OCI-LY3 (cell line): ENCODE measurements at regions not wholly inside any gene's neighbourhood (a gene's known extent, or its start where the extent isn't known, plus 50 kb on each side); places are given as distances from the start of the nearest gene placed in this dataset.
A peak's percentile ranks its signal among the peaks of the same experiment; 100 is the strongest.
"Not testable (repeated sequence)": the region's sequence is repeated elsewhere in the genome, so short reads cannot be mapped to it uniquely, and the experiment has no call there.

Source experiments
- H2AFZ ChIP-seq: fragments of 200-600, 300-600 bp; shearing (Covaris generic); 2 replicates; pipeline ENCODE4 v1.6.0; 2014; ENCODE audit warnings: antibody characterized with exemption, low read depth, low read length
- H3K27ac ChIP-seq: fragments of 200-600, 300-600 bp; sonication (generic); 2 replicates; pipeline ENCODE4 v1.5.1; 2014; ENCODE audit warnings: mild to moderate bottlenecking, low read length, moderate library complexity, mixed read lengths
- H3K27me3 ChIP-seq: fragments of 200-600, 300-600 bp; sonication (generic); 2 replicates; pipeline ENCODE4 v1.6.1; 2014; ENCODE audit warnings: low read depth, low read length, mixed read lengths
- H3K36me3 ChIP-seq: fragments of 200-600, 300-600 bp; sonication (generic); replicated peaks from 2 replicates; pipeline ENCODE3; 2014; ENCODE audit warnings: low read depth, low read length, mixed read lengths
- H3K4me1 ChIP-seq: fragments of 300-600, 200-600 bp; sonication (generic); 2 replicates; pipeline ENCODE4 v1.6.1; 2014; ENCODE audit warnings: low read length, mixed read lengths
- H3K4me2 ChIP-seq: fragments of 200-600, 300-600 bp; sonication (generic); 2 replicates; pipeline ENCODE4 v1.6.1; 2014; ENCODE audit warnings: low read length, mixed read lengths
- H3K4me3 ChIP-seq: fragments of 300-600, 200-600 bp; sonication (generic); 2 replicates; pipeline ENCODE4 v1.5.1; 2014; ENCODE audit warnings: antibody characterized with exemption, mild to moderate bottlenecking, low read length, moderate library complexity
- H3K79me2 ChIP-seq: fragments of 300-600, 200-600 bp; shearing (Covaris generic); 2 replicates; pipeline ENCODE4 v1.6.1; 2014; ENCODE audit warnings: mild to moderate bottlenecking, low read length, mixed read lengths
- H3K9ac ChIP-seq: fragments of 300-600, 200-600 bp; shearing (Covaris generic); 2 replicates; pipeline ENCODE4 v1.6.0; 2014; ENCODE audit warnings: mild to moderate bottlenecking, low read length, moderate library complexity
- H3K9me3 ChIP-seq: fragments of 200-600, 300-600 bp; shearing (Covaris generic); 2 replicates; pipeline ENCODE4 v1.6.1; 2014; ENCODE audit warnings: low read length, mixed read lengths; ENCODE audit not compliant: insufficient read depth
- H4K20me1 ChIP-seq: fragments of 200-600, 300-600 bp; sonication (generic); 2 replicates; pipeline ENCODE4 v1.6.1; 2016; ENCODE audit warnings: low read length, mixed read lengths; ENCODE audit not compliant: insufficient read depth

- not testable (repeated sequence) for H3K36me3 ChIP-seq
- peaks cover 17% of the 10 kb centered on the region; the same call in 1 of the 2 replicates for H3K4me1 ChIP-seq
Observed at GRCh38 chr1:206256935-206257334, 53.6 kb downstream of the SRGAP2 start.

GRCh38 chr1:206261473-206261872 lies 58.1 kb downstream of the SRGAP2 start:
- H3K4me1 ChIP-seq, H3K4me2 ChIP-seq, H3K36me3 ChIP-seq, H3K4me3 ChIP-seq, H4K20me1 ChIP-seq, H3K79me2 ChIP-seq, H2AFZ ChIP-seq, H3K9me3 ChIP-seq, H3K9ac ChIP-seq, H3K27ac ChIP-seq, H3K27me3 ChIP-seq: not testable (repeated sequence)

More at GRCh38 chr1:206256935-206257334, 53.6 kb downstream of the SRGAP2 start:
- H3K9ac ChIP-seq, H3K9me3 ChIP-seq, H3K27ac ChIP-seq, H2AFZ ChIP-seq, H4K20me1 ChIP-seq, H3K79me2 ChIP-seq, H3K4me3 ChIP-seq, H3K27me3 ChIP-seq: not testable (repeated sequence)
- H3K4me2 ChIP-seq: 0 out of 2 replicates have a peak overlapping the region, but pooled peaks have one; percentile 17

DNA sequence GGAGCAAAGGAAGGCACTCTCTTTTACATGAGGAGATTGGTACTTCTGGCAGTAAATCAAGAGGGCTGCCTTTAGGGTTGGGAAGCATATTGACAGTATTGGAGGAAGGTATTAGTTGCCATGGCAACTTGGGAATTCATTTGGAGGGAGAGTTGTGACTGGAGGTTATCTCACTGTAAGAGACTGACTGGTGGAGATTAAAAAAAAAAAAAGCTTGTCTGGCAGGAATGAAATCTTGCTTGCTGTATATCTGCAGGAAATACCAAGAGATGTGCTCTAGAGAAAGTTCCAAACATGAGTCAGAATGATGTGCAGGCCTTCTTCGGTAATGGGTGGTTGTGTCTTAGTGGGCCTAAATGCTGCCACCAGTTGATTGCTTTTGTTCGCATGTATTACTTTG lies 59.1 kb downstream of the SRGAP2 start:
- H3K4me2 ChIP-seq, H3K27ac ChIP-seq, H3K4me3 ChIP-seq, H3K4me1 ChIP-seq, H3K9ac ChIP-seq, H3K27me3 ChIP-seq, H2AFZ ChIP-seq, H4K20me1 ChIP-seq, H3K9me3 ChIP-seq, H3K36me3 ChIP-seq, H3K79me2 ChIP-seq: not testable (repeated sequence)

DNA sequence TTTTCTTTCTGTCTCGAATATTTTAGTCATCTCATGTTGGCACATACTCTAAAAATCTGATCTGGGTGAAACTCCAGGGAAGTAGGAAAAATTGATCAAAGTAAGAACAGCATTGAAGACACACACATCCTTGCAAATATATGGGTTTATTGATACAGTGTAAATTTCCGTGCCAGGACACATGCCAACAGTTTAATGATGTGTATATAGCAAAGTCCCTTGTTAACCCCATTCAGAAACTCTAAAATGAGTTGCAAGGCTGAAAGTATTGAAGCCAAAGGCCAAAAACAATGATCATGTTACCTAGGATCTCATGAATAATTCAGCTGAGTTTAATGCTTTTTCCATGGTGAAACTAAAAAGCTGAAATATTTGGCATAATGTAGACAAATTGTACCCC lies 61.6 kb downstream of the SRGAP2 start:
- H3K27ac ChIP-seq, H3K4me1 ChIP-seq, H3K4me3 ChIP-seq, H3K9ac ChIP-seq, H3K79me2 ChIP-seq, H2AFZ ChIP-seq, H3K27me3 ChIP-seq, H3K9me3 ChIP-seq, H3K4me2 ChIP-seq, H3K36me3 ChIP-seq, H4K20me1 ChIP-seq: not testable (repeated sequence)

DNA sequence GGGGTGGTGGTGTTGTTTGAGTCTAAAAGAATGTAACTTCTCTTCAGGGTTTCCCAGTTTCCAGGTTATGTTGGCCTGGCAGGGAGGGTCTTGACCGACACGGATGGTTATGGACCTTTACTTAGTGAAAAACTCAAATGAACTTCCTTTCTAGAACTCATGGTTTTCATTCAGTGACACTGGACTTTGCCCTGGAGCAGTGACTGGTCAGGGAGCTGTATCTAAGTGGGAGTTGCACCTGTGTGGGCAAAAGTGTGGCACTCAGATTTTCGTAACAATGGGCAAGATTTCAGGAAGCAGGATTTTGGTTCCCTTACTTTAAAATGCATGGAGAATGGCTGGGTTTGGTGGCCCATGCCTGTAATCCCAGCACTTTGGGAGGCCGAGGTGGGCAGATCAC lies 67.8 kb downstream of the SRGAP2 start:
- H3K4me2 ChIP-seq, H4K20me1 ChIP-seq, H2AFZ ChIP-seq, H3K79me2 ChIP-seq, H3K36me3 ChIP-seq, H3K9ac ChIP-seq, H3K27ac ChIP-seq, H3K4me1 ChIP-seq, H3K27me3 ChIP-seq, H3K4me3 ChIP-seq, H3K9me3 ChIP-seq: not testable (repeated sequence)

DNA sequence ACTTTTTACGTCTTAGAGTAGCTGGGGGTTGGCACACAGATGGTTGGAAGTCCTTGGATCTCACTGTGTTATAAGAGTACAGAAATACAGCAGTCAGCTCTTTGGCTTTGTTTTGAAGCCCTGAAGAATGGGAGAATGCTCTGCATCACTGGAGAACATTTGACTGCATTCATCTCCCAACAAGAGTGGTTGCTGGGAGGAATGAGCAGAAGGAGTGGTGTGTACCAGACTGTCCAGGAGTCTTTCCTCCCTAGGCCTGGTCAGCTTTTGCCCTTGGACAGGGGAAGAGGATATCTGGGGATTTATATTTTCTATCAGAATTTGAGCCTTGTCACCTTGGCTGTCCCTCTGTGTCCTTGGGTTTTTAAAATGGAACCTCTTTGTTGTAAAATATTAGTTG lies 69.8 kb downstream of the SRGAP2 start:
- H3K4me3 ChIP-seq, H3K36me3 ChIP-seq, H2AFZ ChIP-seq, H3K4me1 ChIP-seq, H3K9me3 ChIP-seq, H3K27me3 ChIP-seq, H3K79me2 ChIP-seq, H3K4me2 ChIP-seq, H4K20me1 ChIP-seq, H3K9ac ChIP-seq, H3K27ac ChIP-seq: not testable (repeated sequence)

DNA sequence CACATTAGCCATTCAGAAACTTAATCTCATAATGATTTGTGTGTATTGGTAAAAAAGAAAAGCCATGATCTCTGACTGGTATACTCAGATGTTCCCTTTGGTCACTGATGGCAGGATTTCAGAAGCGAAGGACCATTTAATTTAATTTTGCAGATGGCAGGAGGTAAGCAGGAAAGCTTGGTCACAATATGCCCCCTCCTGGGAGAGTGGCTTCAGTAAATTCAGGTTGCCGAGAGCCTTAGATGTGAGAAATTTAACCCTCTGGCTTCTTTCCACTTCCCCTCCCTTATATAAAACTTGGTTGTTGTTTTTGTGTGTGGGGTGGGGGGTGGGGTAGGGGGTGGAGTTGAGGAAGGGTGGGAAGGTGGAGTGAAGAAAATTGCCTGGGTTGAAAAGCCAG lies 72.8 kb downstream of the SRGAP2 start:
- H4K20me1 ChIP-seq, H3K27ac ChIP-seq, H3K4me3 ChIP-seq, H3K79me2 ChIP-seq, H3K9ac ChIP-seq, H3K36me3 ChIP-seq, H3K4me1 ChIP-seq, H3K9me3 ChIP-seq, H3K27me3 ChIP-seq, H3K4me2 ChIP-seq, H2AFZ ChIP-seq: not testable (repeated sequence)

- H3K4me1 ChIP-seq, H4K20me1 ChIP-seq, H3K27me3 ChIP-seq, H3K9me3 ChIP-seq, H3K27ac ChIP-seq, H3K79me2 ChIP-seq, H3K9ac ChIP-seq, H3K4me2 ChIP-seq, H2AFZ ChIP-seq, H3K36me3 ChIP-seq, H3K4me3 ChIP-seq: not testable (repeated sequence)
Observed at GRCh38 chr1:206278683-206279082, 75.3 kb downstream of the SRGAP2 start.

DNA sequence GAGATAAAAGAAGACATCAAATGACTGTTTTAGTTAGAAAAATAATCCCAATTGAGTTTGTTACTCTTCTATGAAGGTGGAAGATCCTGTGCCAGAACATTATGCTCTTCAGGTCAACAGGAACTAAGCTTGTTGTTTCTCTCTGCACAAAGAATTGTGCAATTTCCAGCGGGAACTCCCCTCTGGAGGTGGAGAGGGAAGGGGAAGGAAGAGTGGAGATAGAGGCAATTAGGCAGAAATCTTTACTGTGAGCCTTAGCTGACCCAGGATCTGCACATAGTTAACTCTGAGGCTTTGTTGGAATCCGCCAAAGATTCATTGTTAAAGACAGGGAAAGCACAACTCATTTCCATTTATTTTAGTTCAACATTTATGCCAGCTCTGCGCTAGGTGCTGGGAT lies 77.3 kb downstream of the SRGAP2 start:
- not testable (repeated sequence) for H4K20me1 ChIP-seq, H3K27me3 ChIP-seq, H3K36me3 ChIP-seq, H3K9ac ChIP-seq, H3K4me3 ChIP-seq, H3K79me2 ChIP-seq, H2AFZ ChIP-seq, H3K4me2 ChIP-seq, H3K4me1 ChIP-seq, H3K9me3 ChIP-seq, H3K27ac ChIP-seq

DNA sequence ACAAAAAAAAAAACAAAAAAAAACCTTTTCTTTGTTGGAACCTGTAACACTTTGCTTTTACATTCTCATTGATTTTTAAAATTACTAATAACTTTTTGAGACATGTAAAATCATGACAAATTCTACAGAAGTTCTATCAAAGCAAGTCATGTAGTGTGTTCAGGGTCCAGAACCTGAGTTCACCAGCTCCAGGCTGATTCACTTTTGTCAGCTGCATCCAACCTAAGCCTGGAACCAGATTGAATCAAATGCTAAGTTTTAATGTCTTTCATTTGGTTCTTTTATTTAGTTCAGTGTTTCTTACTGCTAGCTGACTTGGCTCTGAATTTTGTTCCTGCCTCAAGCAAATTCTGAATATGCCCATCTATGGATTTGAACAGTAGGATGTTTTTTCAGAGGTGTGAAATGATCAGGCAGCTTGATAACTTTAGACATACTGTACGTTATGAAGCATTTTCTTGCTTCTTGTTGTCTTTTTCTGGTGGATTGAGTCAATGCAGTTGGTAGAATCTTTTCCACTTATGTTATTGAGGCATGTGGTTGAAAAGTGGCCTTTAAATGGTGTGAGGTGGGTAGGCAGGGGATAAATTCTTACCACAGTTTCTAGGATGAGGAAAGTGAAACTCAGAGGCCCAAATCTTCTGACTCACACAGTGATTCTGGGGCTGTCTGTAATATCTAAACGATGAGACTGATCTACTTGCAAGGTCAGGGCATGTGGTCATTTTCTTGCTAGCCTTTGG lies 78.7 kb downstream of the SRGAP2 start:
- H3K9ac ChIP-seq, H3K36me3 ChIP-seq, H3K27me3 ChIP-seq, H3K4me2 ChIP-seq, H3K27ac ChIP-seq, H4K20me1 ChIP-seq, H3K9me3 ChIP-seq, H3K79me2 ChIP-seq, H3K4me1 ChIP-seq, H2AFZ ChIP-seq, H3K4me3 ChIP-seq: not testable (repeated sequence)
